GM18526 (cell line): ENCODE measurements at regions not wholly inside any gene's neighbourhood (a gene's known extent, or its start where the extent isn't known, plus 50 kb on each side); places are given as distances from the start of the nearest gene placed in this dataset.

Experiments used
- POLR2A ChIP-seq: IDR thresholded peaks from 3 replicates; pipeline ENCODE4 v1.6.1; 2011; ENCODE audit not compliant: insufficient read length; ENCODE audit errors: extremely low read depth

GRCh38 chr13:48583859-48584311 is 51.0 kb upstream of the RCBTB2 start:
- TF ChIP-seq POLR2A, result no peak

- TF ChIP-seq POLR2A, result no peak
Observed at GRCh38 chr13:48585456-48585840, 52.6 kb upstream of the RCBTB2 start.

GRCh38 chr13:48586591-48587103 is 53.8 kb upstream of the RCBTB2 start:
- TF ChIP-seq POLR2A, result no peak

- TF ChIP-seq POLR2A, result no peak
Observed at GRCh38 chr13:48588120-48588519, 55.2 kb upstream of the RCBTB2 start.

- peak; percentile 47 for TF ChIP-seq POLR2A
Observed at GRCh38 chr13:48590141-48590901, 57.4 kb upstream of the RCBTB2 start.

- TF ChIP-seq POLR2A, result no peak
Observed at GRCh38 chr13:48591889-48592687, 59.2 kb upstream of the RCBTB2 start.

GRCh38 chr13:48592688-48593049 is 59.8 kb upstream of the RCBTB2 start:
- TF ChIP-seq POLR2A, result no peak

- TF ChIP-seq POLR2A, result no peak
Observed at GRCh38 chr13:48593536-48593935, 60.2 kb upstream of the CYSLTR2 start.

- TF ChIP-seq POLR2A, result peak; percentile 26
Observed at GRCh38 chr13:48594096-48594815, 59.5 kb upstream of the CYSLTR2 start.

- TF ChIP-seq POLR2A, result no peak
Observed at GRCh38 chr13:48595431-48596429, 58.0 kb upstream of the CYSLTR2 start.

GRCh38 chr13:48600374-48601364 is 53.1 kb upstream of the CYSLTR2 start:
- TF ChIP-seq POLR2A, result no peak

- no peak for TF ChIP-seq POLR2A
Observed at GRCh38 chr13:48602296-48603016, 51.3 kb upstream of the CYSLTR2 start.

- no peak for TF ChIP-seq POLR2A
Observed at GRCh38 chr13:48603375-48603774, 50.4 kb upstream of the CYSLTR2 start.
